ENCODE measurements at regions not wholly inside any gene's neighbourhood (a gene's known extent, or its start where the extent isn't known, plus 50 kb on each side); places are given as distances from the start of the nearest gene placed in this dataset.

DNA sequence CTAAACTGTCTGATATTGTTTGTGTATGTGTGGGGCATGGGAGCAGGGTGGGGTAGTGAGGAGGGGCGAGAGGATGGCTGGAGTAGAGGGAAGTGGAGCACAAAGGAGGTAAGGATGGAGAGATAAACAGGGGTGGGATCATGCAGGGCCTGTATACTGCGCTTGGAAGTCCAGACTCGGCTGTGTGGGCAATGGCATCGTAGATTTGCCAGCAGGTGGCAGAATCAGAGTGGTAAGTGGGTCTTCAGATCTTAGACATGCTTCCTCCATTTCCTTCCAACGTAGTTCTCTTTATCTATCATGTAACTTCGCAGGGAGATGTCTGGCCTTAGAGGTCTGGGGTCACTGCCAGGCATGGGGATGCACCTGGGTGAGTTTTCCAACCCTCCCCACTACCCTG, 155.5 kb downstream of the PDGFRA start:
- no peaks in the 10 kb centered on the region for H3K79me2 ChIP-seq (ENCODE audit: control insufficient read depth, insufficient read depth, low read length)
- ChIA-PET POLR2A (no interaction called here), CTCF (ENCODE audit: low intra/inter-chr PET ratio) (no interaction called here)
- in situ Hi-C loops (cut with MboI) (no loop called here), intact Hi-C loops (cut with micrococcal nuclease) (no loop called here)
- 5% methylated on average over 6 of the region's 6 CpGs for WGBS (ENCODE audit: insufficient coverage, low coverage, missing lambda C conversion rate)
- H3K4me2 ChIP-seq (ENCODE audit: insufficient read depth, low read length) = no peak overlapping the region
- H3K9me3 ChIP-seq (replicated peaks; ENCODE audit: control insufficient read depth, insufficient read depth, low read depth, low read length) = no peaks in the 10 kb centered on the region
- peaks cover 0 to 10% of the 10 kb centered on the region in 2 experiments; a peak in 2 of 5 replicates for H3K27me3 ChIP-seq (ENCODE audit: control insufficient read depth in 2 of 2, insufficient read depth in 2 of 2, low read length in 2 of 2)
- no peak for FAIRE-seq
- DNase-seq (ENCODE audit: extremely low read depth in 1 of 4, low spot score in 3 of 4) = peak in 1 of 4 experiments; percentile 36
- H3K27ac ChIP-seq (ENCODE audit: extremely low read depth, low read depth, low read length) = no peak overlapping the region
- H3K4me1 ChIP-seq (replicated peaks in 1 of 2; ENCODE audit: control insufficient read depth in 2 of 2, insufficient read depth in 2 of 2, low read length in 2 of 2) = no peaks in the 10 kb centered on the region
- no peak overlapping the region for H2AFZ ChIP-seq (ENCODE audit: low read depth, low read length)
- no peak overlapping the region for H3K4me3 ChIP-seq
- H3K9ac ChIP-seq (ENCODE audit: insufficient read depth in 1 of 2, low read depth in 2 of 2, low read length in 2 of 2) = no peak overlapping the region
- no peaks in the 10 kb centered on the region for H4K20me1 ChIP-seq (replicated peaks; ENCODE audit: control insufficient read depth, insufficient read depth, low read length)
- H3K9me1 ChIP-seq (ENCODE audit: control insufficient read depth, insufficient read depth, low read length) = no peaks in the 10 kb centered on the region
- H3K36me3 ChIP-seq (ENCODE audit: control insufficient read depth, insufficient read depth, low read length) = no peaks in the 10 kb centered on the region
- ATAC-seq = peak; percentile 63; the same call in 2 of the 3 replicates
- BruUV-seq (replicated peaks) = no TSS peak
- TF ChIP-seq XRCC4 (IDR thresholded peaks at IDR 0.05; ENCODE audit: extremely low read depth, insufficient read depth, insufficient read length) (no peak), PHF20 (IDR thresholded peaks at IDR 0.05; ENCODE audit: partially characterized antibody) (no peak), ZNF23 (CRISPR knock-in tag; IDR thresholded peaks at IDR 0.05) (no peak), HDAC2 (IDR thresholded peaks at IDR 0.05) (no peak), CEBPB (tag; IDR thresholded peaks at IDR 0.05) (no peak), KAT8 (IDR thresholded peaks at IDR 0.05; ENCODE audit: low read depth) (no peak), NCOA1 (IDR thresholded peaks at IDR 0.05; ENCODE audit: low read depth) (no peak), SMC3 (conservative IDR thresholded peaks at IDR 0.05; ENCODE audit: insufficient read depth, low read depth, low read length) (peak; percentile 33; the same call in 1 of the 2 replicates), THRAP3 (IDR thresholded peaks at IDR 0.05; ENCODE audit: borderline replicate concordance) (no peak), EHMT2 (IDR thresholded peaks at IDR 0.05) (no peak), ZNF165 (CRISPR knock-in tag; IDR thresholded peaks at IDR 0.05; ENCODE audit: borderline replicate concordance) (no peak)
- TF ChIP-seq, protein P1, sequence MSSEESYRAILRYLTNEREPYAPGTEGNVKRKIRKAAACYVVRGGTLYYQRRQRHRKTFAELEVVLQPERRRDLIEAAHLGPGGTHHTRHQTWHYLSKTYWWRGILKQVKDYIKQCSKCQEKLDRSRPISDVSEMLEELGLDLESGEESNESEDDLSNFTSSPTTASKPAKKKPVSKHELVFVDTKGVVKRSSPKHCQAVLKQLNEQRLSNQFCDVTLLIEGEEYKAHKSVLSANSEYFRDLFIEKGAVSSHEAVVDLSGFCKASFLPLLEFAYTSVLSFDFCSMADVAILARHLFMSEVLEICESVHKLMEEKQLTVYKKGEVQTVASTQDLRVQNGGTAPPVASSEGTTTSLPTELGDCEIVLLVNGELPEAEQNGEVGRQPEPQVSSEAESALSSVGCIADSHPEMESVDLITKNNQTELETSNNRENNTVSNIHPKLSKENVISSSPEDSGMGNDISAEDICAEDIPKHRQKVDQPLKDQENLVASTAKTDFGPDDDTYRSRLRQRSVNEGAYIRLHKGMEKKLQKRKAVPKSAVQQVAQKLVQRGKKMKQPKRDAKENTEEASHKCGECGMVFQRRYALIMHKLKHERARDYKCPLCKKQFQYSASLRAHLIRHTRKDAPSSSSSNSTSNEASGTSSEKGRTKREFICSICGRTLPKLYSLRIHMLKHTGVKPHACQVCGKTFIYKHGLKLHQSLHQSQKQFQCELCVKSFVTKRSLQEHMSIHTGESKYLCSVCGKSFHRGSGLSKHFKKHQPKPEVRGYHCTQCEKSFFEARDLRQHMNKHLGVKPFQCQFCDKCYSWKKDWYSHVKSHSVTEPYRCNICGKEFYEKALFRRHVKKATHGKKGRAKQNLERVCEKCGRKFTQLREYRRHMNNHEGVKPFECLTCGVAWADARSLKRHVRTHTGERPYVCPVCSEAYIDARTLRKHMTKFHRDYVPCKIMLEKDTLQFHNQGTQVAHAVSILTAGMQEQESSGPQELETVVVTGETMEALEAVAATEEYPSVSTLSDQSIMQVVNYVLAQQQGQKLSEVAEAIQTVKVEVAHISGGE (CRISPR knock-in tag; IDR thresholded peaks at IDR 0.05) = no peak
- TF ChIP-seq, protein P2, sequence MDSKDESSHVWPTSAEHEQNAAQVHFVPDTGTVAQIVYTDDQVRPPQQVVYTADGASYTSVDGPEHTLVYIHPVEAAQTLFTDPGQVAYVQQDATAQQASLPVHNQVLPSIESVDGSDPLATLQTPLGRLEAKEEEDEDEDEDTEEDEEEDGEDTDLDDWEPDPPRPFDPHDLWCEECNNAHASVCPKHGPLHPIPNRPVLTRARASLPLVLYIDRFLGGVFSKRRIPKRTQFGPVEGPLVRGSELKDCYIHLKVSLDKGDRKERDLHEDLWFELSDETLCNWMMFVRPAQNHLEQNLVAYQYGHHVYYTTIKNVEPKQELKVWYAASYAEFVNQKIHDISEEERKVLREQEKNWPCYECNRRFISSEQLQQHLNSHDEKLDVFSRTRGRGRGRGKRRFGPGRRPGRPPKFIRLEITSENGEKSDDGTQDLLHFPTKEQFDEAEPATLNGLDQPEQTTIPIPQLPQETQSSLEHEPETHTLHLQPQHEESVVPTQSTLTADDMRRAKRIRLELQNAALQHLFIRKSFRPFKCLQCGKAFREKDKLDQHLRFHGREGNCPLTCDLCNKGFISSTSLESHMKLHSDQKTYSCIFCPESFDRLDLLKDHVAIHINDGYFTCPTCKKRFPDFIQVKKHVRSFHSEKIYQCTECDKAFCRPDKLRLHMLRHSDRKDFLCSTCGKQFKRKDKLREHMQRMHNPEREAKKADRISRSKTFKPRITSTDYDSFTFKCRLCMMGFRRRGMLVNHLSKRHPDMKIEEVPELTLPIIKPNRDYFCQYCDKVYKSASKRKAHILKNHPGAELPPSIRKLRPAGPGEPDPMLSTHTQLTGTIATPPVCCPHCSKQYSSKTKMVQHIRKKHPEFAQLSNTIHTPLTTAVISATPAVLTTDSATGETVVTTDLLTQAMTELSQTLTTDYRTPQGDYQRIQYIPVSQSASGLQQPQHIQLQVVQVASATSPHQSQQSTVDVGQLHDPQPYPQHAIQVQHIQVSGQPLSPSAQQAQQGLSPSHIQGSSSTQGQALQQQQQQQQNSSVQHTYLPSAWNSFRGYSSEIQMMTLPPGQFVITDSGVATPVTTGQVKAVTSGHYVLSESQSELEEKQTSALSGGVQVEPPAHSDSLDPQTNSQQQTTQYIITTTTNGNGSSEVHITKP (IDR thresholded peaks at IDR 0.05; ENCODE audit: partially characterized antibody) = no peak
- TF ChIP-seq, protein P3, sequence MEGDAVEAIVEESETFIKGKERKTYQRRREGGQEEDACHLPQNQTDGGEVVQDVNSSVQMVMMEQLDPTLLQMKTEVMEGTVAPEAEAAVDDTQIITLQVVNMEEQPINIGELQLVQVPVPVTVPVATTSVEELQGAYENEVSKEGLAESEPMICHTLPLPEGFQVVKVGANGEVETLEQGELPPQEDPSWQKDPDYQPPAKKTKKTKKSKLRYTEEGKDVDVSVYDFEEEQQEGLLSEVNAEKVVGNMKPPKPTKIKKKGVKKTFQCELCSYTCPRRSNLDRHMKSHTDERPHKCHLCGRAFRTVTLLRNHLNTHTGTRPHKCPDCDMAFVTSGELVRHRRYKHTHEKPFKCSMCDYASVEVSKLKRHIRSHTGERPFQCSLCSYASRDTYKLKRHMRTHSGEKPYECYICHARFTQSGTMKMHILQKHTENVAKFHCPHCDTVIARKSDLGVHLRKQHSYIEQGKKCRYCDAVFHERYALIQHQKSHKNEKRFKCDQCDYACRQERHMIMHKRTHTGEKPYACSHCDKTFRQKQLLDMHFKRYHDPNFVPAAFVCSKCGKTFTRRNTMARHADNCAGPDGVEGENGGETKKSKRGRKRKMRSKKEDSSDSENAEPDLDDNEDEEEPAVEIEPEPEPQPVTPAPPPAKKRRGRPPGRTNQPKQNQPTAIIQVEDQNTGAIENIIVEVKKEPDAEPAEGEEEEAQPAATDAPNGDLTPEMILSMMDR (IDR thresholded peaks at IDR 0.05 in 2 of 3, conservative IDR thresholded peaks at IDR 0.05 in 1 of 3; ENCODE audit: insufficient read depth in 2 of 3, low read depth in 1 of 3, low read length in 3 of 3) = peak; percentile 29 to 54 (median 31); a peak in 3 of 6 replicates
